Keratinocyte (primary cell): ENCODE measurements at regions not wholly inside any gene's neighbourhood (a gene's known extent, or its start where the extent isn't known, plus 50 kb on each side); places are given as distances from the start of the nearest gene placed in this dataset.
"Not testable (repeated sequence)": the region's sequence is repeated elsewhere in the genome, so short reads cannot be mapped to it uniquely, and the experiment has no call there.

ENCODE experiments used
- DNase-seq: peaks from one replicate; pipeline ENCODE4 v3.0.0-alpha.2; 2011; ENCODE audit warnings: low read depth, missing footprints, low spot score
- FAIRE-seq: peaks from 2 replicates; lab custom pipeline; 2011; peaks lifted over from hg19 to GRCh38; lab: Jason Lieb, UNC
- H2AFZ ChIP-seq: 2 replicates; pipeline ENCODE4 v1.6.0; 2012; ENCODE audit warnings: low read length, control low read depth, inconsistent platforms; ENCODE audit not compliant: control insufficient read depth
- H3K27ac ChIP-seq: 2 replicates; pipeline ENCODE4 v1.5.1; 2011; ENCODE audit warnings: low read length; ENCODE audit not compliant: control insufficient read depth, insufficient read depth
- H3K27me3 ChIP-seq: 3 replicates; pipeline ENCODE4 v1.6.0; 2011; ENCODE audit warnings: low read length; ENCODE audit not compliant: control insufficient read depth, insufficient read depth; ENCODE audit errors: extremely low read depth
- H3K36me3 ChIP-seq, 2 experiments: 2 replicates in 1 of 2; 3 replicates in 1 of 2; pipeline ENCODE4 v1.5.1; 2011; ENCODE audit warnings: low read length in 2 of 2, mild to moderate bottlenecking in 1 of 2; ENCODE audit not compliant: control insufficient read depth in 2 of 2, insufficient read depth in 2 of 2; ENCODE audit errors: extremely low read depth in 1 of 2
- H3K4me1 ChIP-seq: 3 replicates; pipeline ENCODE4 v1.5.1; 2011; ENCODE audit warnings: low read length; ENCODE audit not compliant: control insufficient read depth, insufficient read depth; ENCODE audit errors: extremely low read depth
- H3K4me2 ChIP-seq: 3 replicates; pipeline ENCODE4 v1.6.0; 2011; ENCODE audit warnings: low read depth, low read length; ENCODE audit not compliant: control insufficient read depth, insufficient read depth; ENCODE audit errors: extremely low read depth
- H3K4me3 ChIP-seq, 3 experiments: fragments of 200-600 bp in 1 of 3; sonication (generic) in 1 of 3; 2 replicates in 2 of 3; 3 replicates in 1 of 3; pipeline ENCODE4 v1.5.1; 2011 to 2016; ENCODE audit warnings: low read length in 3 of 3, mild to moderate bottlenecking in 3 of 3, control low read depth in 2 of 3, inconsistent platforms in 1 of 3, low read depth in 1 of 3, mixed read lengths in 1 of 3, mixed run types in 1 of 3, moderate library complexity in 1 of 3; ENCODE audit not compliant: control insufficient read depth in 2 of 3, insufficient read depth in 2 of 3; ENCODE audit errors: extremely low read depth in 1 of 3
- H3K79me2 ChIP-seq: 2 replicates; pipeline ENCODE4 v1.6.0; 2012; ENCODE audit warnings: low read length; ENCODE audit not compliant: control insufficient read depth, insufficient read depth
- H3K9ac ChIP-seq: 3 replicates; pipeline ENCODE4 v1.6.0; 2011; ENCODE audit warnings: low read length; ENCODE audit not compliant: control insufficient read depth, insufficient read depth; ENCODE audit errors: extremely low read depth
- H3K9me1 ChIP-seq: 3 replicates; pipeline ENCODE4 v1.6.0; 2011; ENCODE audit warnings: low read length; ENCODE audit not compliant: control insufficient read depth, insufficient read depth; ENCODE audit errors: extremely low read depth
- H3K9me3 ChIP-seq: 2 replicates; pipeline ENCODE4 v1.5.1; 2012; ENCODE audit warnings: low read depth, low read length; ENCODE audit not compliant: control insufficient read depth
- H4K20me1 ChIP-seq: 3 replicates; pipeline ENCODE4 v1.6.0; 2011; ENCODE audit warnings: low read length; ENCODE audit not compliant: control insufficient read depth, insufficient read depth; ENCODE audit errors: extremely low read depth
- dilution Hi-C: fragments of 300-500 bp; cut with MboI; formaldehyde crosslinking; loops from one replicate; pipeline ENCODE4 v1.7.0; 2020; ENCODE audit warnings: low sequenced_read_pairs; ENCODE audit not compliant: extremely low pct_ligation_motif_present
- small RNA-seq, 3 experiments: library from RNA; depleted of rRNA; stranded (forward); fragments of <200 nt; gene quantifications; one replicate each; pipeline ENCODE3, GENCODE V24; 2012; ENCODE audit warnings: low read depth in 3 of 3, low replicate concordance in 1 of 3; ENCODE audit not compliant: insufficient read length in 3 of 3

GRCh38 chr21:6156712-6157389 lies 4364.5 kb upstream of the TPTE start:
- H3K9me1 ChIP-seq, H3K27me3 ChIP-seq, H3K4me3 ChIP-seq, dilution Hi-C loops, H3K79me2 ChIP-seq, DNase-seq, H3K9me3 ChIP-seq, H3K36me3 ChIP-seq, H4K20me1 ChIP-seq, H3K27ac ChIP-seq, H3K9ac ChIP-seq, FAIRE-seq, H2AFZ ChIP-seq, H3K4me1 ChIP-seq, H3K4me2 ChIP-seq: not testable (repeated sequence)

- dilution Hi-C loops = not testable (repeated sequence)
Measured at GRCh38 chr21:6157515-6157914, 4363.9 kb upstream of the TPTE start.

GRCh38 chr21:6158171-6158570 lies 4363.2 kb upstream of the TPTE start:
- H3K4me2 ChIP-seq, H3K9me1 ChIP-seq, H3K27me3 ChIP-seq, FAIRE-seq, H3K36me3 ChIP-seq, DNase-seq, H2AFZ ChIP-seq, H3K9me3 ChIP-seq, dilution Hi-C loops, H4K20me1 ChIP-seq, H3K79me2 ChIP-seq, H3K4me3 ChIP-seq, H3K27ac ChIP-seq, H3K4me1 ChIP-seq, H3K9ac ChIP-seq: not testable (repeated sequence)

More at GRCh38 chr21:6157515-6157914, 4363.9 kb upstream of the TPTE start:
- not testable (repeated sequence) for H3K27me3 ChIP-seq, FAIRE-seq, H3K4me2 ChIP-seq, H3K27ac ChIP-seq, H3K79me2 ChIP-seq, H3K9ac ChIP-seq, H3K36me3 ChIP-seq, H3K4me3 ChIP-seq, H3K9me3 ChIP-seq, H2AFZ ChIP-seq, H3K9me1 ChIP-seq, DNase-seq, H4K20me1 ChIP-seq, H3K4me1 ChIP-seq

Small RNA genes in the stretch of these regions (small RNA-seq; reads per million reads assigned to genes)
- gene CU639417.2 = 0 reads per million in 3 experiments
